Panc1 (cell line): ENCODE measurements at regions not wholly inside any gene's neighbourhood (a gene's known extent, or its start where the extent isn't known, plus 50 kb on each side); places are given as distances from the start of the nearest gene placed in this dataset.
"Not testable (repeated sequence)": the region's sequence is repeated elsewhere in the genome, so short reads cannot be mapped to it uniquely, and the experiment has no call there.

Experiments
- CTCF ChIP-seq: fragments of 450-650 bp; IDR thresholded peaks from 2 replicates; pipeline ENCODE4 v1.5.1; 2017; ENCODE audit warnings: mild to moderate bottlenecking
- POLR2AphosphoS5 ChIP-seq: IDR thresholded peaks from 2 replicates; pipeline ENCODE4 v1.6.1; 2012; ENCODE audit warnings: mild to moderate bottlenecking, low read depth, low read length, moderate library complexity
- REST ChIP-seq, 2 experiments: IDR thresholded peaks; 2 replicates each; pipeline ENCODE4 v1.6.1; 2011 to 2012; ENCODE audit warnings: low read depth in 2 of 2, control low read depth in 1 of 2, low read length in 1 of 2, mild to moderate bottlenecking in 1 of 2, moderate library complexity in 1 of 2; ENCODE audit not compliant: insufficient read depth in 1 of 2
- SIN3A ChIP-seq: IDR thresholded peaks from 2 replicates; pipeline ENCODE4 v1.6.1; 2012; ENCODE audit warnings: low read depth, mild to moderate bottlenecking, low read length, moderate library complexity, borderline replicate concordance; ENCODE audit not compliant: insufficient read depth
- TCF7L2 ChIP-seq: IDR thresholded peaks from 2 replicates; pipeline ENCODE4 v1.6.1; 2011; ENCODE audit warnings: mild to moderate bottlenecking, low read depth, low read length, inconsistent platforms

DNA sequence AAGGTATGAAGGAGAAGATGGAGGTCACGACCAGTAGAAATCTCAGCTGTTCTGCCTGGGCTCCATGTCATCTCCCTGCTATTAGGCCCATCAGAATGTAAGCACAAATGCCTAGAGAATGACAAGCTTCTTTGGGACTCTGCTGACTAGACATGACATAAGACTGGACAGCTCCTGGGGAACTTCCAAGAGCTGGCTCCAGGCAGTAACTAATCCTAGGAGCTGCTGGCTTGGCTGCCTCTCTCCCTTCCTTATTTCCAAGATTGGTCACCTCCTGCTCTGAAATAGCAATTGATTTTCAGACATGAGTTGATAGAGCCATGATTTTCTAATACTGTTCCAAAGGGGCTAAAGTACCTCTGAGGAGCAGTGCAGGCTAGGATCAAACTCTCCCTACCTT is 57.5 kb upstream of the TP53BP2 start:
- TF ChIP-seq CTCF; POLR2AphosphoS5; REST (IDR thresholded peaks at IDR 0.05; ENCODE audit: insufficient read depth in 1 of 2, low read depth in 2 of 2, low read length in 1 of 2); TCF7L2; SIN3A: not testable (repeated sequence)
